D721Med (cell line): ENCODE measurements at regions not wholly inside any gene's neighbourhood (a gene's known extent, or its start where the extent isn't known, plus 50 kb on each side); places are given as distances from the start of the nearest gene placed in this dataset.
A peak's percentile ranks its signal among the peaks of the same experiment; 100 is the strongest.

Experiments used
- DNase-seq: peaks from one replicate; pipeline ENCODE4 v3.0.0; 2011; ENCODE audit warnings: low spot score; ENCODE audit not compliant: insufficient read length
- FAIRE-seq: peaks from 2 replicates; lab custom pipeline; 2011; peaks lifted over from hg19 to GRCh38; lab: Jason Lieb, UNC
- TF ChIP-seq, protein P1 (sequence below): IDR thresholded peaks from 2 replicates; pipeline ENCODE4 v1.5.1; 2012; ENCODE audit warnings: mild to moderate bottlenecking, control low read depth; ENCODE audit not compliant: insufficient read depth; ENCODE audit errors: missing control alignments

DNA sequence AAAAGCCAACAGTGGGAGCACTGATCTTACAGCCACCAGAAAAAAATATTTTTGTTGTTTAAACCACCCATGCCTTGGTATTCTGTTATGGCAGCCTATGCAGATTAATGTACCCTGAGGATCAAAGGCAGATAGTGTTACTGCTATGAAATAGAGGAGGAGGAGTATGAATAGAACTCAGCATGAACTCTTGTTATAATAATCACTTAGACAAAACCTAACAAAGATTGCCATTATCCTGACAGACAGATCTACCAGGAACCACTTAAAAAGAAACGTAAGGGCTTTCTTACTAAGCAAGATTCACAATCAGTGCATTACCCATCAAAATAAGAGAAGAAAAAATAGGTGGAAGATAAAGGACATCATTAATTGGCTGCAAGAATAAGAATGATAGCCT is 558.3 kb downstream of the GALC start:
- FAIRE-seq (no peak), DNase-seq (no peak)
- TF ChIP-seq, protein P1, sequence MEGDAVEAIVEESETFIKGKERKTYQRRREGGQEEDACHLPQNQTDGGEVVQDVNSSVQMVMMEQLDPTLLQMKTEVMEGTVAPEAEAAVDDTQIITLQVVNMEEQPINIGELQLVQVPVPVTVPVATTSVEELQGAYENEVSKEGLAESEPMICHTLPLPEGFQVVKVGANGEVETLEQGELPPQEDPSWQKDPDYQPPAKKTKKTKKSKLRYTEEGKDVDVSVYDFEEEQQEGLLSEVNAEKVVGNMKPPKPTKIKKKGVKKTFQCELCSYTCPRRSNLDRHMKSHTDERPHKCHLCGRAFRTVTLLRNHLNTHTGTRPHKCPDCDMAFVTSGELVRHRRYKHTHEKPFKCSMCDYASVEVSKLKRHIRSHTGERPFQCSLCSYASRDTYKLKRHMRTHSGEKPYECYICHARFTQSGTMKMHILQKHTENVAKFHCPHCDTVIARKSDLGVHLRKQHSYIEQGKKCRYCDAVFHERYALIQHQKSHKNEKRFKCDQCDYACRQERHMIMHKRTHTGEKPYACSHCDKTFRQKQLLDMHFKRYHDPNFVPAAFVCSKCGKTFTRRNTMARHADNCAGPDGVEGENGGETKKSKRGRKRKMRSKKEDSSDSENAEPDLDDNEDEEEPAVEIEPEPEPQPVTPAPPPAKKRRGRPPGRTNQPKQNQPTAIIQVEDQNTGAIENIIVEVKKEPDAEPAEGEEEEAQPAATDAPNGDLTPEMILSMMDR = no peak

DNA sequence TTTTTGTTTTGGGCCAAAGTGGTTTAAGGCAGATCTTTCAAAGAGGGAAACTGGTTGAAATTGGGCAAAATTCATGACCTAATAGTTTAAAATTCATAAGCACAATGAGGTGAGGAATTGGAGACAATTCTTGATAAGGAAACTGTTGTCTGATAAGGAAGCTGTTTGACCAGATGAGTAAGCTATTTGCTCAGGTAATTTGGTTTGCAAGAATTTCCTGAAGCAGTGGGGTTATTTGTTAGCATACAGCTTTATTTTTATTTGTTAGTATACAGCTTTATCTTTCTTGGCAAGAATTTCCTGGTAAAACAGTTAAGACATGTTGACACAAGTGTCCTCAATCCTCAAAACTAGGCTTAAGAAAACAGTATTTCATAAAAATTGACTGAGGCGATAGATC is 559.0 kb downstream of the GALC start:
- FAIRE-seq (no peak), DNase-seq (no peak)
- TF ChIP-seq, protein P1 = no peak

GRCh38 chr14:87432698-87433097 is 560.3 kb downstream of the GALC start:
- DNase-seq = no peak
- TF ChIP-seq, protein P1 = no peak
- peak; percentile 21 for FAIRE-seq

DNA sequence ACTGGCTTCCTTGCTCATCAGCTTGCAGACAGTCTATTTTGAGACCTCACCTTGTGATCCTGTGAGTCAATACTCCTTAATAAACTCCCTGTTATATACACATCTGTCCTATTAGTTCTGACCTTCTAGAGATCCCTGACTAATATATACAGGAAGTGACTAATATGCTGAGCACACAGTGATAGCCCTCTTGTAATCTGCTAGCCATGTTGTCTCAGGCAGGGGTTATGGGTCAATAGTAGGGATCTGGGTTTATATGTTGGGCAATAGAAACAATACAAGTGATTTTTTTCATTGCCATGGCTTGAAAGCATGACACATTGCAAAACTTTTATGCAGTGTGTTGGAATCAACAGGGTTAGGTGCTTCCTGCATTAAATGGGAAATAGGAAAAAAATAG is 562.2 kb downstream of the GALC start:
- FAIRE-seq = no peak

GRCh38 chr14:87430214-87430613 is 562.8 kb downstream of the GALC start:
- FAIRE-seq = no peak
- TF ChIP-seq, protein P1 = no peak
- DNase-seq = no peak

More for the DNA sequence above, 562.2 kb downstream of the GALC start:
- TF ChIP-seq, protein P1 = no peak
- no peak for DNase-seq

GRCh38 chr14:87419925-87420324 is 573.1 kb downstream of the GALC start:
- TF ChIP-seq, protein P1 = no peak
- FAIRE-seq = no peak
- DNase-seq = no peak

DNA sequence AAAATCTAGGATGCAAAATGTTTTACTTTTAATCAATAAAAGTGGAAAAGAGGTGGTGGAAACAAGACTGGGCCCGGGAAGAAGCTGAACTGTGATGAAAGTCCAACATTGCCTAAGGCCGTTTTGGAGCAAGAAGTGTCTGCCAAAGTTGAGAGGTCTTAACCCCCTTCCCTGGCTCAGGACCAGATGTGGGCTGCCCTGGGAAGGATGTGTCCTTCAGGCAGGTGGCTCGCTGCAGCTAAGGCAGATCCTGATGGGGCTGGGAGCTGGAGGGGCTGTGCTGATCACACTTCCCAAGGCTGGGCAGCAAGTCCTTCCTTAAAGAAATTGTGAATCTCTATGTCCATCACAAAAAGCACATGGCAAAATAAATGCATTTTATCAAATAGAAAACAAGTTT is 581.6 kb downstream of the GALC start:
- no peak for FAIRE-seq
- DNase-seq = no peak
- TF ChIP-seq, protein P1 = no peak
